IMR-90 (cell line): ENCODE measurements at regions not wholly inside any gene's neighbourhood (a gene's known extent, or its start where the extent isn't known, plus 50 kb on each side); places are given as distances from the start of the nearest gene placed in this dataset.

Experiments
- ATAC-seq: fragments of 200-7000 bp; cut with Tn5 transposase; 2 replicates; pipeline ENCODE4 v1.9.1; 2020; ENCODE audit warnings: low read depth, mild to moderate bottlenecking, moderate library complexity
- BruUV-seq: library from RNA; stranded (reverse); fragments of 400-500 nt; replicated peaks from 2 replicates; lab custom pipeline; 2021; lab: Mats Ljungman, UMichigan
- CTCF ChIA-PET: fragments of 300-600 bp; formaldehyde crosslinking; extraction: SDS; loops from one replicate; lab custom pipeline; 2021; ENCODE audit warnings: antibody characterized with exemption; lab: Yijun Ruan, JAX
- POLR2A ChIA-PET: fragments of 300-600 bp; sonication (Branson Sonifier 250); formaldehyde crosslinking; loops from one replicate; lab custom pipeline; 2022; ENCODE audit warnings: antibody characterized with exemption; ENCODE audit not compliant: unreplicated experiment; lab: Charles Lee
- DNase-seq: peaks from one replicate; pipeline ENCODE4 v3.0.0; 2013
- H2AFZ ChIP-seq: replicated peaks from 2 replicates; pipeline ENCODE3; 2013; ENCODE audit warnings: low read length, mild to moderate bottlenecking; ENCODE audit not compliant: poor library complexity
- H2AK5ac ChIP-seq: 2 replicates; pipeline ENCODE4 v1.6.1; 2013; ENCODE audit warnings: low read depth, low read length, inconsistent platforms
- H2AK9ac ChIP-seq: replicated peaks from 2 replicates; pipeline ENCODE3; 2013; ENCODE audit warnings: mild to moderate bottlenecking, low read depth, low read length, moderate library complexity; ENCODE audit not compliant: poor library complexity
- H2BK120ac ChIP-seq: 2 replicates; pipeline ENCODE4 v1.6.1; 2013; ENCODE audit warnings: low read depth, low read length, inconsistent platforms
- H2BK15ac ChIP-seq: 3 replicates; pipeline ENCODE4 v1.6.1; 2013; ENCODE audit warnings: low read depth, low read length, inconsistent platforms
- H2BK20ac ChIP-seq: 2 replicates; pipeline ENCODE4 v1.6.1; 2013; ENCODE audit warnings: low read depth, mild to moderate bottlenecking, inconsistent platforms, low read length, moderate library complexity
- H2BK5ac ChIP-seq: 2 replicates; pipeline ENCODE4 v1.6.1; 2013; ENCODE audit warnings: mild to moderate bottlenecking, low read depth, low read length, inconsistent platforms; ENCODE audit not compliant: poor library complexity, severe bottlenecking
- H3K14ac ChIP-seq: replicated peaks from 2 replicates; pipeline ENCODE4 v1.6.1; 2013; ENCODE audit warnings: low read depth, low read length, inconsistent platforms
- H3K18ac ChIP-seq: 2 replicates; pipeline ENCODE4 v1.6.1; 2013; ENCODE audit warnings: low read depth, low read length, control low read depth
- H3K23ac ChIP-seq: 2 replicates; pipeline ENCODE4 v1.6.1; 2013; ENCODE audit warnings: low read depth, low read length, inconsistent platforms
- H3K27ac ChIP-seq: 2 replicates; pipeline ENCODE4 v1.5.1; 2013; ENCODE audit warnings: mild to moderate bottlenecking, control low read depth, low read length; ENCODE audit not compliant: insufficient read depth
- H3K27me3 ChIP-seq: 2 replicates; pipeline ENCODE4 v1.6.1; 2013; ENCODE audit warnings: low read length; ENCODE audit not compliant: control insufficient read depth, insufficient read depth
- H3K36me3 ChIP-seq: 2 replicates; pipeline ENCODE4 v1.6.1; 2013; ENCODE audit warnings: low read length, mixed read lengths; ENCODE audit not compliant: control insufficient read depth, insufficient read depth
- H3K4ac ChIP-seq: 2 replicates; pipeline ENCODE4 v1.6.1; 2013; ENCODE audit warnings: low read depth, low read length, inconsistent platforms
- H3K4me1 ChIP-seq: 2 replicates; pipeline ENCODE4 v1.6.1; 2013; ENCODE audit warnings: low read length, mixed read lengths; ENCODE audit not compliant: control insufficient read depth, insufficient read depth
- H3K4me2 ChIP-seq: 2 replicates; pipeline ENCODE4 v1.6.1; 2013; ENCODE audit warnings: low read depth, mild to moderate bottlenecking, control low read depth, low read length, moderate library complexity
- H3K4me3 ChIP-seq: 2 replicates; pipeline ENCODE4 v1.5.1; 2013; ENCODE audit warnings: low read depth, mild to moderate bottlenecking, control low read depth, low read length, moderate library complexity; ENCODE audit not compliant: insufficient read depth
- H3K56ac ChIP-seq: 2 replicates; pipeline ENCODE4 v1.6.1; 2013; ENCODE audit warnings: low read length, inconsistent platforms; ENCODE audit not compliant: insufficient read depth; ENCODE audit errors: extremely low read depth
- H3K79me1 ChIP-seq, 2 experiments: 2 replicates each; pipeline ENCODE4 v1.6.1; 2013; ENCODE audit warnings: low read length in 2 of 2, inconsistent platforms in 1 of 2, low read depth in 1 of 2
- H3K9ac ChIP-seq: 2 replicates; pipeline ENCODE4 v1.6.1; 2013; ENCODE audit warnings: low read depth, low read length, control low read depth
- H3K9me1 ChIP-seq: 2 replicates; pipeline ENCODE4 v1.6.1; 2013; ENCODE audit warnings: low read length, inconsistent platforms; ENCODE audit not compliant: insufficient read depth
- H3K9me3 ChIP-seq: 2 replicates; pipeline ENCODE4 v1.6.1; 2013; ENCODE audit warnings: low read length; ENCODE audit not compliant: control insufficient read depth, insufficient read depth
- H4K20me1 ChIP-seq: 2 replicates; pipeline ENCODE4 v1.6.1; 2013; ENCODE audit warnings: low read length, inconsistent platforms; ENCODE audit not compliant: insufficient read depth
- H4K5ac ChIP-seq: 2 replicates; pipeline ENCODE4 v1.6.1; 2013; ENCODE audit warnings: mild to moderate bottlenecking, low read depth, low read length, control low read depth
- H4K8ac ChIP-seq, 2 experiments: 2 replicates each; pipeline ENCODE4 v1.6.1; 2013; ENCODE audit warnings: low read depth in 2 of 2, low read length in 2 of 2, control low read depth in 1 of 2, inconsistent platforms in 1 of 2
- H4K91ac ChIP-seq: 2 replicates; pipeline ENCODE4 v1.6.1; 2013; ENCODE audit warnings: low read depth, low read length, inconsistent platforms; ENCODE audit not compliant: insufficient read depth
- MAFK ChIP-seq: IDR thresholded peaks from 2 replicates; pipeline ENCODE4 v1.6.1; 2012; ENCODE audit warnings: low read depth, low read length, improper control_type of control experiment
- RFX5 ChIP-seq: IDR thresholded peaks from 2 replicates; pipeline ENCODE4 v1.8.0; 2012; ENCODE audit warnings: low read depth, mild to moderate bottlenecking, low read length, moderate library complexity
- WGBS, 2 experiments: methylation state at CpG; one replicate each; pipeline versions ENCODE4 v1.1.5 to v1.1.7; 2013; ENCODE audit warnings: missing lambda C conversion rate in 2 of 2; ENCODE audit not compliant: insufficient read length in 1 of 2; ENCODE audit errors: extremely low coverage in 2 of 2; 5-methylcytosine and 5-hydroxymethylcytosine counted together
- dilution Hi-C: fragments of 300-500 bp; cut with HindIII; formaldehyde crosslinking; loops from one replicate; pipeline ENCODE4 v1.14.3; 2018; ENCODE audit warnings: low sequenced_read_pairs; ENCODE audit not compliant: unreplicated experiment
- in situ Hi-C: fragments of 300-500 bp; cut with MboI; formaldehyde crosslinking; loops from 3 replicates; pipeline ENCODE4 v1.14.3; 2019; ENCODE audit warnings: low sequenced_read_pairs, inconsistent platforms, mixed read lengths
- intact Hi-C: fragments of 100-400 bp; cut with micrococcal nuclease; formaldehyde crosslinking; loops from 2 replicates; pipeline ENCODE4 v1.10.0; 2022

GRCh38 chr10:78518224-78518623, 484.6 kb downstream of the RPS24 start:
- no peak for DNase-seq
- no peak for TF ChIP-seq RFX5
- no peak for TF ChIP-seq MAFK
- Histone ChIP-seq H3K79me1 (no peaks in the 10 kb centered on the region), H3K4me1 (peaks cover 8% of the 10 kb centered on the region), H4K20me1 (no peaks in the 10 kb centered on the region), H3K4ac (no peak overlapping the region), H2AK5ac (no peak overlapping the region), H3K9me1 (no peaks in the 10 kb centered on the region; the same call in 1 of the 2 replicates), H3K27ac (no peak overlapping the region), H4K8ac (no peak overlapping the region), H2AK9ac (no peak overlapping the region), H2BK15ac (no peak overlapping the region), H3K9ac (no peak overlapping the region), H2BK120ac (no peak overlapping the region; the same call in 1 of the 2 replicates), H3K14ac (no peak overlapping the region), H4K5ac (no peak overlapping the region), H3K36me3 (no peaks in the 10 kb centered on the region), H3K9me3 (no peaks in the 10 kb centered on the region), H3K27me3 (no peaks in the 10 kb centered on the region; the same call in 1 of the 2 replicates), H3K4me2 (no peak overlapping the region), H3K4me3 (no peak overlapping the region), H3K56ac (no peak overlapping the region), H2AFZ (no peak overlapping the region), H3K18ac (no peak overlapping the region), H3K23ac (no peak overlapping the region), H2BK20ac (no peak overlapping the region), H2BK5ac (no peak overlapping the region), H4K91ac (no peak overlapping the region)
- POLR2A ChIA-PET = no interaction called here
- WGBS, 2 experiments = no CpG with 5 or more reads among the region's 5 CpGs
- ATAC-seq = no peak
- in situ Hi-C loops = no loop called here
- no TSS peak for BruUV-seq
- CTCF ChIA-PET = no interaction called here
- dilution Hi-C loops = no loop called here
- intact Hi-C loops = no loop called here
